GM21717 (cell line): ENCODE measurements at regions not wholly inside any gene's neighbourhood (a gene's known extent, or its start where the extent isn't known, plus 50 kb on each side); places are given as distances from the start of the nearest gene placed in this dataset.
A peak's percentile ranks its signal among the peaks of the same experiment; 100 is the strongest.

ENCODE experiments used
- ATAC-seq: cut with Tn5 transposase; IDR thresholded peaks from one replicate; pipeline ENCODE4 v1.9.1; 2021; ENCODE audit warnings: mild to moderate bottlenecking, moderate library complexity; ENCODE audit not compliant: unreplicated experiment

DNA sequence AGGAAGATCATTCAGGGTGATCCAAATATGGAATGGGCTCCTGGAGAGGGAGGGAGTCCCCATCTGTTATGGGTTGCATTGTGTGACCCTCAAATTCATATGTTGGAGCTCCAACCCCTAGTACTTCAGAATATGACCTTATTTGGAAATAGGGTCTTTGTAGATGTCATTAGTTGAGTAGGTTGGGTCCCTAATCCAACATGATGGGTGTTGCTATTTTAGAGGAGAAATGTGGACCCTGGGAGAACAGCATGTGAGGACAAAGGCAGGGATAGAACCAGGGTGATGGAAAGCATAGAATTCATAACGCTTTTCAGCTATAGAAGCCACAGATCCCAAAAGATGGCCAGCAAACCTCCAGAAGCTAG lies 91.5 kb upstream of the SMNDC1 start:
- ATAC-seq = no peak

GRCh38 chr10:110397856-110398255 lies 93.1 kb upstream of the SMNDC1 start:
- ATAC-seq = no peak

DNA sequence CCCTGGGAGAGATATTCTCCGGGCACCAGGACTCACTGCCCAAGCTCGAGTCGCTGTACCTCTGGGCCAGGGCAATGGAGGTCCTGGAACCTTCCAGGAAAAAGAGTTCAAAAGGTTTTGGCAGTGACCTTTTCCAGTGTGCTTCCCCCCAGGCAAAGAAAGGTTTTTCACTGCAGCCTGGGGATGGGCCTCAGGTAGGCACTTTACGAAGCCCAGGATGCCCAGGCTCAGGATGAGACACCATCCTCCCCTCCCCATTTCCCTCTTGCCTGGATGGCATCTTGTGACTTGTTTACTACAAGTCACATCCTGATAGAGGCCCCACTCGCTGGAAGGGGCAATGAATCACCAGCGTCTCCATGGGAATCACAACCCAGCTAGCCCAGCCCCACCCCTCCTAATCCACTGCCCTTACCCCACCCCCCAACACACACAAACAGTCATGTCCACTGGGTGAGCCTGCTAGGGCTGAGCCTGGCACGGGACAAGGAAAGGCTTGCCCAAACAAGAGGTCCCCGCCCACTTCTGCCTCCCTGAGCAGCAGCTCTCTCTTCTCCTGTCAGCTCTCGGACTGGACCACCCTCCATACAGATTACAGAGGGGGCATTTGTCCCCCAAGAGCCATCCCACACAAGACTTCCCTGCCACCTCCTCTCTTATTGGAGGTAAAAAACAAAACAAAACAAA lies 93.8 kb upstream of the SMNDC1 start:
- no peak for ATAC-seq

DNA sequence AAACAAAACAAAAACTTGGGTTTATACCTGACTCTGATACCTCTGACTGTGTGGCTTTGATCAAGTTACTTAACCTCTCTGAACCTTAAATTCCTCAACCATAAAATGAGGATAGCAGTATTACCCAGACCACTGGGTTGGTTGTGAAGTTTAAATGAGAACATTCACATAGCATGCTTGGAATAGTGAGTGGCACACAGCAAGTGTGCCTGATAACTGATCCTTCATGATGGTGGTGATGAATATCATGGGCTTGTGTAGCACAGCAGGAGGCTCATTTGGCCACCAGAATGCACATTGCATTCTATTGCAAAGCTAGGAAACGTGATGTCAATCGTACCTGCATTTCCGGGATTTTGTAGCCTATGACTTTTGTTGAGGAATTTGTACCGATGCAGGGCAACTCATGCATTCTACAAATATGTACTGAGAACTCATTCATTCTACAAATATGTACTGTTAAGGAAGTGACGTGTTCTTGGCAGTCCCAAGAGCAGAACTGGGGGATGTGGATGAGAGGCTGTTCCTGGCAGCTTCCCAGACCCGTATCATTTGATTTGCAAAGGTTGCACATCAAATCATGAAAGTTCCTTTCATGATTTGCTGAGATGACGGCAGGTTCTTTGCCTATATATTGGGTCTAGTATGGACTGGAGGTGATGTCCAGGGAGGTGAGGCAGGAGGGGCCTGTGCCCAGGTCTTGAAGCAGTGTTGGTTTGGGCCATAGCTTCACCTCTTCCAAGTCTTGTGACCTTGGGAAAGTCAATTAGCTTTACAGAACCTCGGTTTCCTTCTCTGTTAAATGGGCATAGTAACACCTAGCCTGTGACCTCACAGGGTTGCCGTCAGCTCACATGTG lies 94.6 kb upstream of the SMNDC1 start:
- no peak for ATAC-seq

DNA sequence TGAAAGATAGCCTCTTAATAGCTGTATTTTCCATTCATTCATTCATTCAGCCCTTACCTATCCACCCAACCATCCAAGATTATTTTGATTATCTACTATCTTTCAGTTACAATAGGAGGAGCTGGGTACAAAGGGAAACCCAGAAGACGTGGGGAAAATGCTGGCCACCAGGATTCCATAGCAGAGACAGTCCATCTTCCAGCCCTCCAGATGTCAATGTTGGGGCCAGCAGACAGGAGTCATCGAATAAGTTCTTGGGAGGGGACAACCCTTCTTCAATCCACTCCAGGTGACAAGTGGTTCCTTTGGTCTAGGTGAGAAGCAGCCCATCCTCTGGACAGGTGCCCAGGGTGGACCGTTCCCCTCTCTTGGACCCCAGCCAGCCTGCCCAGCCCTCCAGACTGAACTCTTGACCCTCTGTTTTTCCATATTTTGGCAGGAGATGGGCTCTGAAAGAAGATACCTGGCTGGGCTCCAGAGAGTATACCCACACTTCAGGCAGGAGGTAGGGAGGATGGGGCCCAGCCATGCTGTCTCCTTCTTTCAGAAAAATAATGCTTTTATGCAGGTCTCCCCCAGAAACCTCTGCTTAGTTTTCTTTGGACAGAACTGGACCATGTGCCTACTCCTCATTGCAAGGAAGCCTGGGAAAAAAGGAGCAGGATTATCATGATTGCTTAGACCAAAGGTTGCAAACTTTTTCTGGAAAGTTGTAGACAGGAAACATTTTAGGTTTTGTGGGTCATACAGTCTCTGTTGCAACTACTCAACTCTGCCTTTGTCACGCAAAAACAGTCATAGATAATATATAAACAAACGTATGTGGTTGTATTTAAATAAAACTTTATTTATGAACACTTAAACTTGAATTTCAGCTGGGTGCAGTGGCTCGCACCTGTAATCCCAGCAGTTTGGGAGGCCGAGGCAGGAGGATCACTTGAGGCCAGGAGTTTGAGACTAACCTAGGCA lies 95.5 kb upstream of the SMNDC1 start:
- ATAC-seq = no peak

GRCh38 chr10:110401401-110402076 lies 96.2 kb upstream of the DUSP5 start:
- no peak for ATAC-seq

DNA sequence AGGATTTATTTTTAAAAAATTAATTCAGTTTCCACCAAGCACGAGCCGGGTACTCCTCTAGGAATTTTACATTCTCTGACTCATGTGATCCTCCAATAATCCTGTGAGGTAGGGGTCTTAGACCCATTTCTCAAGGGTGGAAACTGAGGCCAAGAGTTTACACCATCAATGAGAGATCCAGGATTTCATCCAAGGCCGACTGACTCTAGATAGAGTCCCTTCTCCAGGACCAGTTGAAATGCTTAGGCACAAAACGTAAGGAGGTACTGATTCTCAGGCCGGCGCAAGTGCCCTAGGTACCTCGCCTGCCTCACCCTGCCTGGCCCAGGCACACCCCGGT lies 95.7 kb upstream of the DUSP5 start:
- ATAC-seq = no peak

- no peak for ATAC-seq
Observed at GRCh38 chr10:110403593-110403992, 94.1 kb upstream of the DUSP5 start.

GRCh38 chr10:110404413-110404812 lies 93.3 kb upstream of the DUSP5 start:
- ATAC-seq = no peak

GRCh38 chr10:110404825-110405224 lies 92.9 kb upstream of the DUSP5 start:
- no peak for ATAC-seq

GRCh38 chr10:110405380-110405779 lies 92.3 kb upstream of the DUSP5 start:
- ATAC-seq = no peak

- no peak for ATAC-seq
Observed at GRCh38 chr10:110407301-110408170, 90.2 kb upstream of the DUSP5 start.

DNA sequence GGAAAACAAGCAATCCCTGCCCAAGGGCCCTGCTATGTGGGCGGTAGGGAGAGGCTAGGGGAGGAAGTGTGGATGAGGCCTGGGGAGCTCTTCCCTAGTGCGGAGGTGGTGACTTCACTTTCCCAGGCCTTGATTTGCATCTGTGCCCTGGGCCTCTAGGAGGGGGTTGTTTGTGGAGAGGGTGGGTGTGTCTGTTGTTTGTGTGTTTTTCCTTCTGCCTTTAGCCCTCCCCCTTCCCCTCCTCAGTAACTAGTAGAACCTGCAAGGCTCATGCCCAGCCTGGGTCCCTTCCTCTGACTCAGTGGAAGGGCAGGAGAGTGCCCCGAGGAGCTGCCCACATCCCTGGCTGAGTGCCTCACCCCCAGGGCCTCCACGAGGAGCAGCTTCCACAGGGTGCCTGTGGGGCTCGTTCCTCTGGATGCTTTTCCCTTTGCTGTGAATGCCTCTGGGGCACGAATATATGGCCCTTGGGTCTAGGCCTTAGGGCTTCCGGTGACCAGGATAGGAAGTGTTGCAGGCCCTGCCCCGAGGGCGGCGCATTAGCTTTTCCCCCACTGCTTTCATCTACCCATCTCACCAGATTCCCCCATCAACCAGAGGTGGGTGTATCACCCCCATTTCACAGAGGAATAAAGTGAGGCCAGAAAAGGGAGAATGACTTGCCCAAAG lies 89.4 kb upstream of the DUSP5 start:
- no peak for ATAC-seq

- ATAC-seq = no peak
Observed at GRCh38 chr10:110408943-110409342, 88.8 kb upstream of the DUSP5 start.

DNA sequence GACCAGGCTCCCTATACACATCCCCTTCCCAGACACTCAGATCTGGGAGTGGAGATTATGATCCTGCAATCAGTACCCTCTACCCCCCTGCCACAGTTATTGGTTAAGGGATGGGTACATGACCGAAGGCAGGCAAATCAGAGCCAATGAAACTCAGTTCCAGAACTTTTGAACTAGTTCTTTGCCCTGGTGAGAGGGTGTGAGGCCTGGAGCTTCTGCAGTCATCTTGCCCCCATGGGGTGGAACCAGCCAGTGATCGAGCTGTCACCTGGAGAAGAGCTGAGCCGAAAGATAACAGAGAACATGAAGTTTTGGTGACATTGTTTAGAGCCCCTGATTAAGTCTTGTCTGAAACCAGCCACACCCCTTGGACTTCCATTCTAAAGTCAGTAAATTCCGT lies 88.2 kb upstream of the DUSP5 start:
- ATAC-seq = no peak

GRCh38 chr10:110409926-110410325 lies 87.8 kb upstream of the DUSP5 start:
- peak; percentile 41 for ATAC-seq

DNA sequence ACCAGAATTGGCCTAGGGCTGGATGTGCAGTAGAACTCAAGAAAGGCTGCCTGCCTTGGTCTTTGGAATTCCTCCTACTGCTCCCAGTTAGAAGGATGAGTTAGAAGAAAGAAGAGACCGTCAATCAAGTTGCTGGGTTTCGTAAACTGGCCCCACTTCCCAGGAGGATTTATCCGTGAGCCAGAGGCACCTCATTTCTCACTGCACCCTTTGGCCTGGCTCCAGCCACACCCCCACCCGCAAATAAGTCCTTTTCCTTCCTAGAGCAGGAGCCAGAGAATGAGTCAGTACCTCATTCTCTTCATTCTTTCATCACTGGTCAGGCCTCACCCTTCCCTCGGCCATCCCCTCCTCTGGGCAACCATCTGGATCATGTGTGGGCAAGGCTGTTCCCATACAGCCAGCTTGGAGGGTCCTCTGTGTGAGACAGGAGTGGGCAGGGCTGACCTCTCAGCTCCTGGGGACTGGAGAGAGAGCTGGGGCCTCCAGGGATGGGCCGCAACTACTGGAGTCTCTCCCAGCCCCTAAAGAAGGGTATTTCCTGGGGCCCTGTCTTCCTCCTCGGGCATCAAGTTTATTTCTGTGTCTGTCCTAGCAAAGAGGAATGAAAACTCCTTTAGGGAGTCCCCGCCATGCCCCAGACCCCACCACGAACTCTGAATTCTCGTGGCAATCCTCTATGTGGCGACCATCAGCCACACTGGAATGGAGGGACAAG lies 87.2 kb upstream of the DUSP5 start:
- ATAC-seq = no peak

GRCh38 chr10:110411047-110411410 lies 86.7 kb upstream of the DUSP5 start:
- ATAC-seq = no peak
